Endodermal cell (in vitro differentiated cells): ENCODE measurements at regions not wholly inside any gene's neighbourhood (a gene's known extent, or its start where the extent isn't known, plus 50 kb on each side); places are given as distances from the start of the nearest gene placed in this dataset.

Source experiments
- DNase-seq: peaks from one replicate; pipeline ENCODE4 v3.0.0-alpha.2; 2017
- H3K27ac ChIP-seq: 2 replicates; pipeline ENCODE4 v1.5.1; 2013; ENCODE audit warnings: mild to moderate bottlenecking, low read depth, low read length, moderate library complexity
- H3K27me3 ChIP-seq: 2 replicates; pipeline ENCODE4 v1.6.1; 2013; ENCODE audit warnings: mild to moderate bottlenecking, low read length, moderate library complexity; ENCODE audit not compliant: insufficient read depth, control insufficient read depth, poor library complexity, severe bottlenecking
- H3K36me3 ChIP-seq: 2 replicates; pipeline ENCODE4 v1.7.0; 2013; ENCODE audit warnings: mild to moderate bottlenecking, low read length, moderate library complexity; ENCODE audit not compliant: control insufficient read depth, insufficient read depth
- H3K4me1 ChIP-seq: one replicate; pipeline ENCODE4 v1.7.0; 2013; ENCODE audit warnings: low read length; ENCODE audit not compliant: control insufficient read depth, insufficient read depth
- H3K4me3 ChIP-seq: 2 replicates; pipeline ENCODE4 v1.5.1; 2013; ENCODE audit warnings: mild to moderate bottlenecking, low read length, moderate library complexity
- H3K9ac ChIP-seq: 2 replicates; pipeline ENCODE4 v1.6.1; 2013; ENCODE audit warnings: mild to moderate bottlenecking, low read length, moderate library complexity; ENCODE audit not compliant: poor library complexity, severe bottlenecking; ENCODE audit errors: extremely low read depth
- H3K9me3 ChIP-seq: 2 replicates; pipeline ENCODE4 v1.6.1; 2013; ENCODE audit warnings: mild to moderate bottlenecking, low read length, moderate library complexity; ENCODE audit not compliant: control insufficient read depth
- H3K27ac Mint-ChIP-seq: 2 replicates; pipeline ENCODE4 v1.8.0; 2020; ENCODE audit warnings: mixed read lengths
- H3K27me3 Mint-ChIP-seq: 2 replicates; pipeline ENCODE4 v1.8.0; 2021; ENCODE audit warnings: mild to moderate bottlenecking, mixed read lengths; ENCODE audit not compliant: insufficient read depth
- H3K36me3 Mint-ChIP-seq: 2 replicates; pipeline ENCODE4 v1.8.0; 2020; ENCODE audit warnings: low read depth, mixed read lengths
- H3K4me1 Mint-ChIP-seq: 2 replicates; pipeline ENCODE4 v1.8.0; 2020; ENCODE audit warnings: mixed read lengths
- H3K4me3 Mint-ChIP-seq: 2 replicates; pipeline ENCODE4 v1.8.0; 2020; ENCODE audit warnings: mild to moderate bottlenecking, moderate library complexity, mixed read lengths
- H3K9me3 Mint-ChIP-seq: 2 replicates; pipeline ENCODE4 v1.8.0; 2020; ENCODE audit warnings: mild to moderate bottlenecking, mixed read lengths
- CTCF ChIP-seq: fragments of 200-600 bp; sonication (generic); conservative IDR thresholded peaks from 2 replicates; pipeline ENCODE4 v1.5.0; 2021; ENCODE audit warnings: antibody characterized with exemption, mild to moderate bottlenecking
- WGBS, 2 experiments: methylation state at CpG; one replicate each; pipeline versions ENCODE4 v1.1.5 to v1.1.7; 2013; ENCODE audit warnings: missing lambda C conversion rate in 2 of 2, mixed read lengths in 1 of 2; ENCODE audit not compliant: insufficient coverage in 1 of 2, insufficient read length in 1 of 2; 5-methylcytosine and 5-hydroxymethylcytosine counted together

- H3K4me3 Mint-ChIP-seq, result no peak overlapping the region
- no peaks in the 10 kb centered on the region for H3K9me3 Mint-ChIP-seq
- WGBS, 2 experiments, result 50 to 65% methylated on average over 1 to 2 of the region's 2 CpGs
- Histone ChIP-seq H3K27me3 (no peaks in the 10 kb centered on the region), H3K27ac (no peak overlapping the region), H3K9ac (no peak overlapping the region), H3K9me3 (no peaks in the 10 kb centered on the region), H3K36me3 (no peaks in the 10 kb centered on the region), H3K4me3 (no peak overlapping the region), H3K4me1 (peaks cover 3% of the 10 kb centered on the region)
- no peak for DNase-seq
- no peaks in the 10 kb centered on the region for H3K27me3 Mint-ChIP-seq
- no peak overlapping the region for H3K27ac Mint-ChIP-seq
- TF ChIP-seq CTCF, result no peak
- peaks cover 37% of the 10 kb centered on the region for H3K4me1 Mint-ChIP-seq
- no peaks in the 10 kb centered on the region for H3K36me3 Mint-ChIP-seq
These were observed 130.7 kb upstream of the GUCY1A1 start for GRCh38 chr4:155535802-155536454.

GRCh38 chr4:155532373-155533085, 134.1 kb upstream of the GUCY1A1 start:
- Mint-ChIP-seq H3K4me1 (peaks cover 37% of the 10 kb centered on the region), H3K27me3 (no peaks in the 10 kb centered on the region), H3K36me3 (no peaks in the 10 kb centered on the region), H3K9me3 (no peaks in the 10 kb centered on the region), H3K4me3 (no peak overlapping the region), H3K27ac (no peak overlapping the region)
- Histone ChIP-seq H3K4me1 (peaks cover 3% of the 10 kb centered on the region), H3K27me3 (no peaks in the 10 kb centered on the region), H3K36me3 (no peaks in the 10 kb centered on the region), H3K27ac (no peak overlapping the region), H3K4me3 (no peak overlapping the region), H3K9me3 (no peaks in the 10 kb centered on the region), H3K9ac (no peak overlapping the region)
- no peak for TF ChIP-seq CTCF
- no peak for DNase-seq
- 97 to 100% methylated on average over 1 to 5 of the region's 5 CpGs for WGBS, 2 experiments

GRCh38 chr4:155530857-155531256, 135.8 kb upstream of the GUCY1A1 start:
- no peak overlapping the region for H3K4me3 Mint-ChIP-seq
- 92 to 93% methylated on average over 3 to 5 of the region's 5 CpGs for WGBS, 2 experiments

More at GRCh38 chr4:155530857-155531256, 135.8 kb upstream of the GUCY1A1 start:
- Histone ChIP-seq H3K9ac (no peak overlapping the region), H3K9me3 (no peaks in the 10 kb centered on the region), H3K27me3 (no peaks in the 10 kb centered on the region), H3K4me3 (no peak overlapping the region), H3K4me1 (peaks cover 3% of the 10 kb centered on the region), H3K36me3 (no peaks in the 10 kb centered on the region), H3K27ac (no peak overlapping the region)
- H3K9me3 Mint-ChIP-seq, result no peaks in the 10 kb centered on the region
- TF ChIP-seq CTCF, result no peak
- no peak for DNase-seq
- H3K36me3 Mint-ChIP-seq, result no peaks in the 10 kb centered on the region
- no peak overlapping the region for H3K27ac Mint-ChIP-seq
- H3K4me1 Mint-ChIP-seq, result peaks cover 30% of the 10 kb centered on the region
- no peaks in the 10 kb centered on the region for H3K27me3 Mint-ChIP-seq
